OCI-LY1 (cell line): ENCODE measurements at regions not wholly inside any gene's neighbourhood (a gene's known extent, or its start where the extent isn't known, plus 50 kb on each side); places are given as distances from the start of the nearest gene placed in this dataset.

Experiments
- H2AFZ ChIP-seq: fragments of 200-600 bp; sonication (generic), shearing (Covaris generic); 2 replicates; pipeline ENCODE4 v1.6.0; 2014; ENCODE audit warnings: antibody characterized with exemption, mild to moderate bottlenecking, low read length
- H3F3A ChIP-seq: fragments of 200-600 bp; sonication (generic), shearing (Covaris generic); 2 replicates; pipeline ENCODE4 v1.6.0; 2014; ENCODE audit warnings: mild to moderate bottlenecking, antibody characterized with exemption, low read length, moderate library complexity; ENCODE audit not compliant: insufficient read depth
- H3K27ac ChIP-seq: fragments of 200-600 bp; sonication (generic); 2 replicates; pipeline ENCODE4 v1.5.1; 2014; ENCODE audit warnings: low read length, mixed run types, mild to moderate bottlenecking, low read depth; ENCODE audit not compliant: poor library complexity, severe bottlenecking
- H3K27me3 ChIP-seq: fragments of 200-600 bp; sonication (generic); 2 replicates; pipeline ENCODE4 v1.6.0; 2014; ENCODE audit warnings: antibody characterized with exemption, mild to moderate bottlenecking, low read length, moderate library complexity; ENCODE audit not compliant: insufficient read depth
- H3K36me3 ChIP-seq: fragments of 200-600 bp; sonication (generic); 2 replicates; pipeline ENCODE4 v1.6.1; 2014; ENCODE audit warnings: mild to moderate bottlenecking, antibody characterized with exemption, low read length, moderate library complexity, mixed read lengths; ENCODE audit not compliant: insufficient read depth
- H3K4me1 ChIP-seq: fragments of 200-600 bp; sonication (generic); 2 replicates; pipeline ENCODE4 v1.5.1; 2014; ENCODE audit warnings: mild to moderate bottlenecking, low read length, moderate library complexity; ENCODE audit not compliant: insufficient read depth, severe bottlenecking
- H3K4me2 ChIP-seq: fragments of 200-600 bp; sonication (generic), shearing (Covaris generic); 2 replicates; pipeline ENCODE4 v1.6.1; 2014; ENCODE audit warnings: low read length
- H3K4me3 ChIP-seq: fragments of 200-600 bp; sonication (generic); 2 replicates; pipeline ENCODE4 v1.5.1; 2014; ENCODE audit warnings: low read length, low read depth, mild to moderate bottlenecking, mixed read lengths; ENCODE audit not compliant: poor library complexity, severe bottlenecking
- H3K79me2 ChIP-seq: fragments of 200-600 bp; shearing (Covaris generic); 2 replicates; pipeline ENCODE4 v1.6.1; 2016; ENCODE audit warnings: mixed run types, low read length, mixed read lengths; ENCODE audit not compliant: insufficient read depth
- H3K9ac ChIP-seq: fragments of 200-600 bp; sonication (generic), shearing (Covaris generic); 2 replicates; pipeline ENCODE4 v1.6.1; 2014; ENCODE audit warnings: mild to moderate bottlenecking, low read length, mixed read lengths
- H3K9me2 ChIP-seq: fragments of 200-600 bp; sonication (generic), shearing (Covaris generic); 2 replicates; pipeline ENCODE4 v1.6.1; 2014; ENCODE audit warnings: low read depth, mild to moderate bottlenecking, low read length, mixed read lengths
- H3K9me3 ChIP-seq: fragments of 200-600 bp; shearing (Covaris generic); 2 replicates; pipeline ENCODE4 v1.6.1; 2014; ENCODE audit warnings: low read length, mixed read lengths
- H4K20me1 ChIP-seq: fragments of 200-600 bp; sonication (generic), shearing (Covaris generic); 2 replicates; pipeline ENCODE4 v1.6.0; 2016; ENCODE audit warnings: mild to moderate bottlenecking, low read length; ENCODE audit not compliant: insufficient read depth
- CTCF ChIP-seq: fragments of 200-600 bp; sonication (generic), shearing (Covaris generic); IDR thresholded peaks from 2 replicates; pipeline ENCODE4 v1.5.1; 2017; ENCODE audit warnings: mild to moderate bottlenecking, antibody characterized with exemption, low read length, moderate library complexity, mixed read lengths
- EZH2 ChIP-seq: fragments of 200-600 bp; sonication (generic), shearing (Covaris generic); IDR thresholded peaks from 2 replicates; pipeline ENCODE4 v1.8.0; 2017; ENCODE audit warnings: borderline replicate concordance, mixed run types, mild to moderate bottlenecking, antibody characterized with exemption, low read length, moderate library complexity, mixed read lengths

DNA sequence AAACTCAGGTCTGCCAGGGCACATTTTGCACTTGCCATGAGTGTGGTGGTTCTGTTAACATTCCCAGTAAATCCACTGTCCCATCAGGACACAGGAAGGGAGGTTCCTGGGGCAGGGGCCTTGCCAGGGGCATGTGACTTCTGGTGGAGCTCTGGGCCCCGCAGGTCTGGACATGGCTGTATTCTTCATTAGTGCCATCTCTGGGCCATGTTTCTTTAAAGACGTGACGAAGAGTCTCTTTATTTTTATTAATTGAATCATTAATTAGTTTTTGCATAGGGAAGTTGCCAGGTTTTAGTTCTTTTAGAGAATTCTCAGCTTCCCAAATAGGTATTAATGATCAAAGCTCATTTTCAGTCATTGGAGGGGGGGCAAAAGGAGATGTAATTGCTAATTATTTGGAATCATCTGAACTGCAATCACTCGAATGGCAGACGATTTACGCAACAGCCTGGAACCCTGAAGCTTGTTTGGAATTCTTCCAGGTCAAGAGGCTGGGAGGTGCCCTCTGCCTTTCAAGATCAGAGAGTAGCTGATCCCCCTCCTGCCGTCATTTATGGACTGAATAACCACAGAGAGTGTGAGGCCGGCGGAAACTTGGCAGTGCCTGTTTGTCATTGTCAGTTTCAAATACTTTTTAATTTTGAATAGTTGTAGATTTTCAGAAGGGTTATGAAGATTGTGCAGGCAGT, 106.2 kb downstream of the RTP5 start:
- no peaks in the 10 kb centered on the region for H3K9me3 ChIP-seq
- peaks cover 9% of the 10 kb centered on the region for H3K4me1 ChIP-seq
- no peaks in the 10 kb centered on the region for H3F3A ChIP-seq
- H3K27me3 ChIP-seq: no peaks in the 10 kb centered on the region
- H2AFZ ChIP-seq: no peak overlapping the region
- H3K9ac ChIP-seq: no peak overlapping the region
- TF ChIP-seq EZH2 (no peak), CTCF (no peak)
- no peak overlapping the region for H3K4me2 ChIP-seq
- no peak overlapping the region for H3K4me3 ChIP-seq
- H3K9me2 ChIP-seq: no peaks in the 10 kb centered on the region
- H4K20me1 ChIP-seq: no peaks in the 10 kb centered on the region
- H3K79me2 ChIP-seq: no peaks in the 10 kb centered on the region
- H3K36me3 ChIP-seq: no peaks in the 10 kb centered on the region
- H3K27ac ChIP-seq: no peak overlapping the region

- H3K27ac ChIP-seq: no peak overlapping the region
- H3K4me2 ChIP-seq: no peak overlapping the region
- H3K4me3 ChIP-seq: no peak overlapping the region
Measured at GRCh38 chr2:241976296-241976695, 106.8 kb downstream of the RTP5 start.

GRCh38 chr2:241977557-241978300, 108.2 kb downstream of the RTP5 start:
- TF ChIP-seq EZH2 (no peak), CTCF (no peak)

More at GRCh38 chr2:241976296-241976695, 106.8 kb downstream of the RTP5 start:
- no peaks in the 10 kb centered on the region for H3K27me3 ChIP-seq
- no peaks in the 10 kb centered on the region for H3K79me2 ChIP-seq
- no peaks in the 10 kb centered on the region for H3K36me3 ChIP-seq
- no peak overlapping the region for H3K9ac ChIP-seq
- no peaks in the 10 kb centered on the region for H3F3A ChIP-seq
- TF ChIP-seq CTCF: no peak
- TF ChIP-seq EZH2: no peak
- H3K9me3 ChIP-seq: no peaks in the 10 kb centered on the region
- no peaks in the 10 kb centered on the region for H3K9me2 ChIP-seq
- no peak overlapping the region for H2AFZ ChIP-seq
- no peaks in the 10 kb centered on the region for H4K20me1 ChIP-seq
- peaks cover 9% of the 10 kb centered on the region for H3K4me1 ChIP-seq

More at GRCh38 chr2:241977557-241978300, 108.2 kb downstream of the RTP5 start:
- no peaks in the 10 kb centered on the region for H3K36me3 ChIP-seq
- no peaks in the 10 kb centered on the region for H3K79me2 ChIP-seq
- 0 out of 2 replicates have a peak overlapping the region, but pooled peaks have one; percentile 23 for H3K4me2 ChIP-seq
- H3K4me1 ChIP-seq: peaks cover 9% of the 10 kb centered on the region
- H2AFZ ChIP-seq: 0 out of 2 replicates have a peak overlapping the region, but pooled peaks have one; percentile 47
- H3K9me2 ChIP-seq: no peaks in the 10 kb centered on the region
- H3K9me3 ChIP-seq: no peaks in the 10 kb centered on the region
- H4K20me1 ChIP-seq: no peaks in the 10 kb centered on the region
- no peak overlapping the region for H3K9ac ChIP-seq
- no peaks in the 10 kb centered on the region for H3F3A ChIP-seq
- no peaks in the 10 kb centered on the region for H3K27me3 ChIP-seq
- H3K4me3 ChIP-seq: no peak overlapping the region
- H3K27ac ChIP-seq: no peak overlapping the region
